ENCODE measurements at regions not wholly inside any gene's neighbourhood (a gene's known extent, or its start where the extent isn't known, plus 50 kb on each side); places are given as distances from the start of the nearest gene placed in this dataset.

- peaks cover 5% of the 10 kb centered on the region for H3K4me1 Mint-ChIP-seq
- DNase-seq (ENCODE audit: low spot score in 2 of 2, unreplicated experiment in 2 of 2) = no peak
- no peaks in the 10 kb centered on the region for H3K27me3 Mint-ChIP-seq (ENCODE audit: low read depth)
- H3K4me3 Mint-ChIP-seq = no peak overlapping the region
- no peaks in the 10 kb centered on the region for H3K9me3 Mint-ChIP-seq
- no peak overlapping the region for H3K27ac Mint-ChIP-seq
- TF ChIP-seq CTCF (IDR thresholded peaks at IDR 0.05; ENCODE audit: unreplicated experiment) = no peak
- no peaks in the 10 kb centered on the region for H3K36me3 Mint-ChIP-seq
Observed at GRCh38 chr3:110307065-110307809, 764.4 kb upstream of the NECTIN3 start.

DNA sequence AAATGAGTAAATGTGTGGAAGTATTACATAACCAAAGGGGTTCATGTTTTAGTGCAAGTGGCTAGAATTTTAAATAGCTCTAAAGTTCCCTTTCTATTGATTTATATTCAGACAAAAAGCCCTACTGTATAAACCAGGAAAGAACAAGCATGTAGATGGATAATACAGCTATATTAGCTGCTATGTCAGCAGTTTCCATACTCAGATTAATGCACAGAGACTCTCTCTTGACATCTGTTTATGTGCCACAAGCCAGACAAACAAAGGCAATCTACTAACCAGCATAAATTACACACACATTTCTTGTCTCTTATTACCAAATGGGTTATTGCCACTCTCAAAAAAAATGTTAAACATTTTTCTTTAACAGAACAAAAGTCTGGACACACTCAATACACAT, 760.1 kb upstream of the NECTIN3 start:
- no peaks in the 10 kb centered on the region for H3K36me3 Mint-ChIP-seq
- H3K4me3 Mint-ChIP-seq = no peak overlapping the region
- peaks cover 10% of the 10 kb centered on the region for H3K4me1 Mint-ChIP-seq
- no peak overlapping the region for H3K27ac Mint-ChIP-seq
- TF ChIP-seq CTCF (IDR thresholded peaks at IDR 0.05; ENCODE audit: unreplicated experiment) = no peak
- no peaks in the 10 kb centered on the region for H3K27me3 Mint-ChIP-seq (ENCODE audit: low read depth)
- no peak for DNase-seq (ENCODE audit: low spot score in 2 of 2, unreplicated experiment in 2 of 2)
- H3K9me3 Mint-ChIP-seq = no peaks in the 10 kb centered on the region

GRCh38 chr3:110314512-110315114, 757.0 kb upstream of the NECTIN3 start:
- peaks cover 6% of the 10 kb centered on the region for H3K4me1 Mint-ChIP-seq
- TF ChIP-seq CTCF (IDR thresholded peaks at IDR 0.05; ENCODE audit: unreplicated experiment) = peak; percentile 85
- H3K36me3 Mint-ChIP-seq = no peaks in the 10 kb centered on the region
- no peaks in the 10 kb centered on the region for H3K9me3 Mint-ChIP-seq
- no peak overlapping the region for H3K4me3 Mint-ChIP-seq
- H3K27me3 Mint-ChIP-seq (ENCODE audit: low read depth) = no peaks in the 10 kb centered on the region
- no peak overlapping the region for H3K27ac Mint-ChIP-seq
- no peak for DNase-seq (ENCODE audit: low spot score in 2 of 2, unreplicated experiment in 2 of 2)

- Mint-ChIP-seq H3K27me3 (ENCODE audit: low read depth) (no peaks in the 10 kb centered on the region), H3K36me3 (no peaks in the 10 kb centered on the region), H3K4me1 (peaks cover 6% of the 10 kb centered on the region), H3K4me3 (no peak overlapping the region), H3K9me3 (peaks cover 3% of the 10 kb centered on the region), H3K27ac (no peak overlapping the region)
- TF ChIP-seq CTCF (IDR thresholded peaks at IDR 0.05; ENCODE audit: unreplicated experiment) = no peak
- no peak for DNase-seq (ENCODE audit: low spot score in 2 of 2, unreplicated experiment in 2 of 2)
Observed at GRCh38 chr3:110318108-110318507, 753.5 kb upstream of the NECTIN3 start.

DNA sequence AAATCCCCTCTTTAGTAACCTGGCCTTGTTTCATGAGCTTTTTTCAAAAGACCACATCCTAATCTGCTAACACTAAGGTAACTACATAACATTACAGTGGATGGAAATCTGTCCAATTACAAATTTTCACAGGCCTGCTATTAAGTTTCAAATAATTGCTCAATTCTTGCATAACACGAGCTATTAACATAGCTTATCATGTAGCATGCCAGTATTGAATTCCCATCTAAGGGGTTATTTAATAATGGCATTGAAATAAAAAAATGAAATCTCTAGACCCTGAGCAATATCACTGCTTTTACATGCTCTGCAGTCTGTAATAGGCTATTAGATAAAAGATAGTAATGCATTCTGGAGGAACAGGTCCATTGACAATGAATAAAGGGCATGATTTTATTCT, 748.3 kb upstream of the NECTIN3 start:
- H3K36me3 Mint-ChIP-seq = no peaks in the 10 kb centered on the region
- H3K27me3 Mint-ChIP-seq (ENCODE audit: low read depth) = no peaks in the 10 kb centered on the region
- DNase-seq (ENCODE audit: low spot score in 2 of 2, unreplicated experiment in 2 of 2) = no peak
- H3K9me3 Mint-ChIP-seq = peaks cover 3% of the 10 kb centered on the region
- TF ChIP-seq CTCF (IDR thresholded peaks at IDR 0.05; ENCODE audit: unreplicated experiment) = no peak
- peaks cover 11% of the 10 kb centered on the region for H3K4me1 Mint-ChIP-seq
- H3K27ac Mint-ChIP-seq = no peak overlapping the region
- no peak overlapping the region for H3K4me3 Mint-ChIP-seq
